SW 1271 (cell line): ENCODE measurements at regions not wholly inside any gene's neighbourhood (a gene's known extent, or its start where the extent isn't known, plus 50 kb on each side); places are given as distances from the start of the nearest gene placed in this dataset.

Source experiments
- DNase-seq, 2 experiments: peaks; one replicate each; lab custom pipeline; 2025; lab: John Stamatoyannopoulos, UW

- DNase-seq, result no peak
These were observed 58.7 kb upstream of the ARHGEF26 start for GRCh38 chr3:154062513-154062912.

GRCh38 chr3:154071146-154071545, 50.0 kb upstream of the ARHGEF26 start:
- DNase-seq, result no peak
